ENCODE measurements at regions not wholly inside any gene's neighbourhood (a gene's known extent, or its start where the extent isn't known, plus 50 kb on each side); places are given as distances from the start of the nearest gene placed in this dataset.

DNA sequence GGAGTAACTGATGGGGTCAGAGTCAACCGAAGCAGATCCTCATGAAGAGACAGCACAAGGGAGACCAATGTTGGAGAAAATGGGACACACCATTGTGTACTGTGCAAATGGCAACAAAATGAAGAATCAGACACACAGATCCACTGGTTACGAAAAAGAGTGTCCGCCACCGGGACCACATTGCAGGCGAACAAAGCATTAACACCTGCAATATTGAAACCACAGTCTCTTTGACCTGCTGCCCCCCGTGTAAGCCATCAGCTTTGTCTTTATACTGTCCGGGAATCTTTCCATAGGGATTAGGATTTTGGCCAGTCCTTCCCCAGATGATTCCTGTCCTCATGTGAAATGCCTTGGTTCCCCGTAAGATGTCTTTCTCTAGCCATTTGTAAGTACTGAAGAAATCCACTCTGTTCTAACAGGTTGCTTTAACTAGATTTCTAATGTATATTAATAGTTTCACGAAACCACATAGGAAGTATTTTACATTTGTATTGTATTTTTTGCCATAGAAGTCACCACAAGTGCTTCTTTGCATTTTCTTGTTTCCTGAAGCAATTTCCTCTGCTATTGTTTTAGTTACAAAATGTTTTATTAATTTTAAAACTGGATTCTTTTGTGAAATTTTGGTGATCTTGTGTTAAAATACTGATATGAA is 140.8 kb upstream of the NFE2L3 start:
- no peak for DNase-seq

DNA sequence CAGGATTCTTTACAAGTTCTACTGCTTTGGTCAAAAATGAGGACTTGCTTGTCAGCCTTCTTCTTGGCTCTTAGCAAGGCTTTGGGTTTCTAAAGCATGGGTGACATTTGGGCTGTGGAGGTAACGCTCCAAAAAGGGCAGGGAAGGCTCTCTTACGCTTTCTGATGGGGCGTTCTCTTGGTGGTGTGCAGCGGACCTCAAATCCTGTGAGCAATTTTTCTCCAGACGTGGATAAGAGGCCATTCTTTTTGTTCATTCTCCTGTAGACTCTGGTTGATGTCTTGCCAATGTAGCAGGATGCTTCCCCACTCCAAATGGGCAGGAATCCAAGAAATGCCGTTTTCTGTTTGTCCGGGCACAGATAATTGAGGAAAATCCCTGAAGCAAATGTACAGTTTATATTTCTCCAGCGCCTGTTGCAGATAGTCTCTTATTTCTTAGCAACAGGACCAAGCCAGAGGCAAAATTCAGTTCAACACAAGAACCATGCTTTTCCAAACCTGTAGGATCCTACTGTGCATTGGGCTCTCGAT is 138.4 kb upstream of the NFE2L3 start:
- DNase-seq = no peak

DNA sequence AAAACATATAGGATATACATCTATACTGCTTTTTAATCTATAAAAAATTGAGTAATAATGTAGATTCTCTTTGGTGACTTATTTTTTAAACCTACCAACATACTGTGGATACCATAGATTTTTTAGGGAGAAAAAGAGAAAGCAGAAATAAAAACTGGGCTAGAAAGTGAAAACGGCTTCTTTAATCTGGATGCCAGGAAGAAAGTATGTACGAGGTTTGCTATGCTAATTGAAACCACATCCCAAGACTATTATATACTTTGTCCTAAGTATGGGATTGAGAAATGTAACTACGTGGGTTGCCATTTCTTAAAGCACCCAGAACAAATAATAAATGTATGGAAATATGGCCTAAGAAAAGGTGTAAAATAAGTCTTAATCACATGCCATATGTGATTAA is 129.0 kb upstream of the NFE2L3 start:
- no peak for DNase-seq

DNA sequence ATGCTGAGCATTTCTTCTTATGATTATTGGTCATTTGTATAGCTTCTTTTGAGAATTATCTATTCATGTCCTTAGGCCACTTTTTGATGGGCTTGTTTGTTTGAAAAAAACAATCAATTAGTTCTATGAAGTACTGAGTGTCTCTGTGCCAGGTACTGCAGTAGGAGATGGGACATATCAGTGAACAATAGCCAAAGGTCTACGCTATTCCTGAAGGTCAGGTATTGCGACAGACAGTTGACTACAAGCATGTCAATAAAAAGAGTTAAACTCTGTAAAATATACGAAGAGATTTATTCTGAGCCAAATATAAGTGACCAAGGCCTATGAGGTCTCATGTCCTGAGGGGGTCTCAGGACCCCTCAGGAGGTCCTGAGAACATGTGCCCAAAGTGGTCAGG is 122.1 kb upstream of the NFE2L3 start:
- no peak for DNase-seq

DNA sequence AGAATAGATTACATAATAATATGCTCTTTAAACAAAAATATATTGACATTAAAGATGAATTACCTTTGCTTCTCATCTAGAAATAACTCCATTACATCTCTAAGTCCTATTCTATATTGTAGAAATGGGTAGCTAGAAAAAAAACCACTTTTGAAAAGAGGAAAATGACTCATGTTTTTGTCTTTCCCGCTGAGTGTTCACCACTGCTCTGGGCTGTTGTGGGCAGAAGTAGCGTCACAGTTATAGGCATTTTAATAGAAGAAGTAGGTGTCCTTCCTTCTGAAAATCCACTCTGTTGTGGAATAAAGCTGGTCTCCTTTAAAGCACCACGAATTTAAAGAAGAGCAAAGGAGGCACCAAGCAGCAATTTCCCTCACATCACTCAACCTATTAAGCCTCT is 117.6 kb upstream of the NFE2L3 start:
- peak; percentile 47 to 76 (median 58) for DNase-seq

DNA sequence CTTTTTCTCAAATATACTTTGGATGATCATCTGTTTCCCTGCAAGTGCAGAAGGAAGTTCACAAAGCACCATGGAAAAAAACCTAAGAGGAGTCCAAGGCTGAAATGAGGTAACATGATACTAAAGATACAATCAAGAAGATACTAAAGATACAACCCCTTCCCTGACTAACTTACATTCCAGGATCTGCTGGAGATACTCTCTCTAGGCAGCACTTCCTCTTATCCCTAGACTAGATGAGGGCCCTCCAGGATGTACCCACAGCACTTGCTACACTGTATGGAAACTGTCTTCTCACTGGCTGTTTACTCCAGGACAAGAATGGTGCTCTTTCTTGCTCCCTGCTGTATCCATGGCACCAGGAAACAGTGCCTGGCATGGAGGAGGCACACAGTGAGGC is 116.4 kb upstream of the NFE2L3 start:
- DNase-seq = peak in 3 of 4 experiments; percentile 16 to 23 (median 18)

DNA sequence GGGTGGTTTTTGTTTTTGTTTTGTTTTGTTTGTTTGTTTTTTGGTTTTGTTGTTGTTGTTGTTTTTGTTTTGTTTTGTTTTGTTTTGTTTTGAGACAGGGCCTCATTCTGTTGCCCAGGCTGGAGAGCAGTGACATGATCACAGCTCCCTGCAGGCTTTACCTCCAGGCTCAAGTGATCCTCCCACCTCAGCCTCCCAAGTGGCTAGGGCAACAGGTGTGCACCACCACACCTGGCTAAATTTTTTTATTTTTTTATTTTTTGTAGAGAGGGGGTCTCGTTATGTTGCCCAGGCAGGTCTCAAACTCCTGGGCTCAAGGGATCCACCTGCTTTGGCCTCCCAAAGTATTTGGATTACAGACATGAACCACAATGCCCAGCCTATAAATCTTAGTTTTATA is 115.9 kb upstream of the NFE2L3 start:
- DNase-seq = no peak

DNA sequence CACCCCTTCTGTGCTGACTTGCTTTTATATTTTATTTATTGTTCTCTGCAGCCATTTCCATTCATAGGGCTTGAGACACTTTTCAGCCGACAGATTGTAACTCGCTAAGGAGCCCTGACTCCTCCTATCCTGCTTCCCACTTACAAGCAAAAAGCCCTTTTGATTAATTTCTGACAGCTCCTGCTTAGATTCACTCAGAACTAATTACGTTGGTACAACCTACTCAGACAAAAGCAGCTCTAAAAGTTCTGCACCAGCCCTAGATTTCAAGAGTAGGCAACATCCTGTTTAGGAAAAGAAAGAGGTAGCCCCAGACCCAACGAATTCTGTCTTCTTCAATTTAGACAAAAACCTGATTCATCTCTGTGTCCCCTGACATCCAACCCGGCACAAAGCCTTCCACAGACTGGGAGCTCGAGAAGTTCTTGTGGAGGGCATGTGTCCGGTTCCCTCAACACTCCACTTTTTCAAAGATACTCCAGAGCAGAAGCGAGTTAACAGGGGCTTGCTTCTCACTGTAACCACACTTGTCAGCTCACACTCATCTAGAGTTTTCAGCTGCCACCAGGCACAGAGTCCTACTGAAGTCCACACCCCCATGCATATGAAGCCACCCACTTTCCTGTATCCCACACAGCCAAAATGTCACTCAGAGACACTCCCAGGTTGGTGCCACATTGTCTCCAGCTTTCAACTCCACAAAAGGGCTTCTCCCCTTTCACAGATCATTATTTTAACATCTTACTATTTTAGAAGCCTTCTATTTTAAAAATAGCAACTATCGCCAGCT is 113.6 kb upstream of the NFE2L3 start:
- DNase-seq = peak in 2 of 4 experiments; percentile 18 to 25

DNA sequence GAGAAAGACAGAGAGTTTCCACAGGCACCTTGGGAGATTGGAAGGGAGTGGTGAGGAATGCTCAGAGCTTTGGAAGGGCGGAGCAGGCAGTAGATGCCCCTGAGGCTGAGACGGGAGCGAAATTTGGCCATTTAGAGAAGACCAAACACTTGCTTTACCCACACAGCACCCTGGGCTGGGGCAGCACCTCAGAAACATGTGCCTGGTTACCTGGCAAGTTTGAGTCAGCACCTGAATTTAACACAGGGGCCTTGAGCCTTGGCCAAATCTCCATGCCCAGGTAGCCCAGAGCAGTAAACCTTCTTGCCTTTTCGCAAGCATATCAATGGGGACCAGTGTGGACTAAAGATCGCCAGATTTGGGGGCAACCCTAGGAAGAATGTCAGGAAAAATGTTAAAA is 111.9 kb upstream of the NFE2L3 start:
- DNase-seq = no peak

DNA sequence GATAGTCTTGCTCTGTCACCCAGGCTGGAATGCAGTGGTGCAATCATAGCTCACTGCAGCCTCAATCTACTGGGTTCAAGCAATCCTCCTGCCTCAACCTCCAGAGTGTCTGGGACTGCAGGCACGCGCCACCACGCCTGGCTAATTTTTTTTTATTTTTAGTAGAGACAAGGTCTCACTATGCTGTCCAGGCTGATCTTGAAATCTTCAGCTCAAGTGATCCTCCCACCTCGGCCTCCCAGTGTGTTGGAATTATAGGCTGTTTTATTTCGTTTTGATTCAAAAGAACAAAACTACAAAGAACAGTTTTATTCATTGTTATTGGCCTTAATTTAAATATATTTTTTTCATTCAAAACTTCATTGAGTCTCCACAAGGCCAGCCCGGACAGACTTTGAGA is 109.8 kb upstream of the NFE2L3 start:
- DNase-seq = no peak

DNA sequence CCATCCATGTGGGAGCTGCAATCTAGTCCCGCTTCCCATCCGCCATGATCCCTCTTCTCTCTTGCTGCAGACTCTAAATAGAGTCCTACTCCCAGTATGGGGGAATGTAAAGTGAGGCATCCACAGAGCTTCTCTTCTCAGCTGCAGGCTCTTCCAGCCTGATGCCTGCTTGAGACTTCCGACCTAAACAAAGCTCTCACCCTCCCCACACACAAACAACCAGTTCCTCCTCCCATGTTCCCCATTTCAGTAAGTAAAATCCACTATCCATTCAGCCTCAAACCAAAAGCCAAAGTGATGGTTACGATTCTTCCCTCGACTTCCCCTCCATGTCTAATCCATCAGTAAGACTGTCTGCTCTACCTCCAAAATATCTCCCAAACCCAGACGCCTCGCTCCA is 108.2 kb upstream of the NFE2L3 start:
- DNase-seq = peak; percentile 36 to 58 (median 55)

DNA sequence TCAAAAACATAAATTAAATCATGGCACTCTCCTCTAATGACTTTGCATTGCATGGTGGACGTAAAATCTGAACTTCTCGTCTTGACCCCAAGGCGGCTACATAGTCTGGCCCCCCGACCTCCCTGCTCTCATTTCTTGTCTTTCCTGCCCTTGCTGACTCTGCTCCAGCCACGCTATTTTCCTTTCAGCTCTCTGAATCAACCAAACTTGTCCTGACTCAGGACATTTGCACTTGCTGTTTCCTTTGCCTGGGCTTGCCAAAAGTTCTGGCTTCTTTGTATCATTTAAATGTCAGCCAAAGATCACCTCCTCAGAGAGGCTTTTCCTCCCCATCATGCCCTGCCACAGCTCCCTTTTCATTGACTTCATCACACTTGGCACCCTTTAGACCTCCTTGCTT is 107.7 kb upstream of the NFE2L3 start:
- DNase-seq = no peak

DNA sequence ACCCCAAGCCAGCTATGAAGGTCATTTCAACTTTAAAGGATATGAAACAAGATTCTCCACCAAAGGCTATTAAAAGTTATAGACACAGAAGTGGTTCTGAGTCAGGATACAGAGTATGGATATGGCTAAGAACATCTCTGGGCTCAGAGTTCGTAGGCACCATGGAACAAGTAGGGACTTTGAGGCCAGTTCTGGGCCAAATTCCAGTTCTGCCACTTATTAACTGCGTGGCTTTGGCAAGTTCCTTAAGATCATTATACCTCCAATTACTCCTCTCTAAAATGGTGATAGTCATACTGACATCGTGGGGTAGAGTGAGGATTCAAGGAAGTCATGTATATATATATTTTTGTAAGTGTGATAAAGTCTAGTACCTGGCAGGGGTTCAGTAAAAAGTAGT is 105.8 kb upstream of the NFE2L3 start:
- DNase-seq = no peak

DNA sequence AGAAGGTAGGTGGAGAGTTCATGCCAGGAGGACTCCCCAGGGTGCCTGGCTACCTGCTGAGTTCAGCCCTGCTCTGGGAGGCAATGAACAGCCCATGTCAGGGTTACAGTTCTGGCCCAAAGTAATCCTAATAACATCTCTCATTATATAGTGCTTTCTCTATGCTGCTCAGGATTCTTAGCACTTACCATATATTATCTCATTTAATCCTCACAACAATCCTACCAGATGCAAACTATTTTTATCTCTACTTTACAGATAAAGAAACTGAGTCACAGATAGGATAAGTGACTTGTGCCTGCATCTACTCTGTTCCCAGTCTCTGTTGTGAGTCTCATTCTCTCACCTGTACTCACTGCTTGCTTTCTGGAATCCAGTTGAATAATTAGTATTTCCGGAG is 105.1 kb upstream of the NFE2L3 start:
- DNase-seq = no peak

DNA sequence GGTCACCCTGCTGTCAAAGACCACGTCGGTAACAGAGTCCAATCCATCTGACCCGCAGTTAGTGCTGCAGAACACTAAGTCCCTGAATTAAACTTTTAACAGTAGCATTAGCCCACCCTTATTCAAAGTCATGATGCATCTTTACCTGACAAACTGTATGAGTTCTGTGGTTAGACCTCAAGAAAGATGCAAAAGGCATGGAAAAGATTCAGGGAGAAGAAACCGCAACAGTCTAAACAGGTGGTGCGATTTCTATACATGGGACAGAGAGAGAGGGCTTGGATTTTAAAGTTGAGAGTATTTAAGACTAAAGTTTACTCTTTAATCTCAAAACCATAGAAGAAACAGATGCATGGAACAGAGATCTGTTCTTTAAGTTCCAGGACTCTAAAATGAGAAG is 103.3 kb upstream of the NFE2L3 start:
- DNase-seq = no peak

DNA sequence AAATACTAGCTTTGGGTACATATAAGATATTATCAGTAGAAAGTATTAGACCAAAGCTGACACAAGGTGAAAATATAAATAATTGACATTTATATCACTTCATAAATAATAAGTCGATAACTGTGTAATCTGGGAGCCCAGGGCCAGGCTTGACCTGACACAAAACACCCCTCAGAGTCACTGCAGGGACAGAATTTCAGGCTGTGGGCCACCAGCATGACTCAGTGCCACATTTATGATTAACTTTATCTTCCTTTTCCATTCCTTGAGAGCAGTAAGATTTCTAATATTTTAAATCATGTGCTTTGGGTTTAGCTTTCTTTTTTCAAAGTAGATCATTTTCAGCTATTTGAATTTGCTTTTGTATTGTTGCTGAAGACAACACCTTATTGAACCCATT is 102.9 kb upstream of the NFE2L3 start:
- DNase-seq = no peak

DNA sequence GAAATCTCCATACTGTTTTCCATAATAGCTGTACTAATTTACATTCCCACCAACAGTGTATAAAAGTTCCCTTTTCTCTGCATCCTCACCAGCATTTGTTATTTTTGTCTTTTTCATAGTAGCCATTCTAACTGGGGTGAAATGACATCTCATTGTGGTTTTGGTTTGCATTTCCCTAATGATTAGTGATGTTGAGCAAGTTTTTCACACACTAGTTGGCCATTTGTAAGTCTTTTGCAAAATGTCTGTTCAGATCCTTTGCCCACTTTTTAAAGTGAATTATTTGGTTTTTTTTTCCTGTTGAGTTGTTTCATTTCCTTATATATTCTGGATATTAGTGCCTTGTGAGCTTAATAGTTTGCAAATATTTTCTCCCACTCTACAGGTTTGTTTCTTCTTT is 101.0 kb upstream of the NFE2L3 start:
- peak in 1 of 4 experiments; percentile 37 for DNase-seq

DNA sequence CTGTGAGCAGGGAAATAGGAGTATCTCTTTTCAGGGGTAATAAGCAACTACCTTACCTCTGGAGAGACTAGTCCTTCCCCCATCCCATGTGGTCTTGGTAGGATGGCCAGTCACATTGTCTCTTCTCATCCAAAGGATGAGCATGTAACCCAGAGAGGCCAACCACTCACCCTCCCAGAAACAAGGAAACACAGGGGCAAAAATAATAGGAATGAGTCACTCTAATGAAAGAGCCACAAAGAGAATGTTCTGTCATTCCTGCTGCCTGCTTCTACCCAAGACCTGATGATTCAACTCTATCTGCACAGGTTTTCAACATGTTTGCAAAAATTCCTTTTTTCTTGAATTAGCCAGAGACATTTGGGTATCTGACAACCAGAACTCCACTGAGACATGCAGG is 99.3 kb upstream of the NFE2L3 start:
- DNase-seq = peak in 2 of 4 experiments; percentile 14 to 16

DNA sequence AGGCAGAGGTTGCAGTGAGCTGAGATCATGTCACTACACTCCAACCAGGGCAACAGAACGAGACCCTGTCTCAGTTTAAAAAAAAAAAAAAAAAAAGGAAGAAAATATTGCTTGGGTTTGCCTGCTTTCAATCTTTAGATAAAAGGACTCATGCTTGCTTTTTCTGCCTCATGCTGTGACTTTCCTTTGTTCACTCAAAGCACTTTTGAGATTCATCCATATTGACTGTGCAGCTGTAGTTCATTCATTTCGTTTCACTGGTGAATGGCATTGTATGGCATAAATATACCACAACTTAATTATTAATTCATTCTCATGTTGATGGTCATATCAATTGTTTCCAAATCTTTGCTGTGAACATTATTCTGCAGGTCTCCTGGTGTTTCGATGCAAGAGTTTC is 97.6 kb upstream of the NFE2L3 start:
- DNase-seq = no peak

DNA sequence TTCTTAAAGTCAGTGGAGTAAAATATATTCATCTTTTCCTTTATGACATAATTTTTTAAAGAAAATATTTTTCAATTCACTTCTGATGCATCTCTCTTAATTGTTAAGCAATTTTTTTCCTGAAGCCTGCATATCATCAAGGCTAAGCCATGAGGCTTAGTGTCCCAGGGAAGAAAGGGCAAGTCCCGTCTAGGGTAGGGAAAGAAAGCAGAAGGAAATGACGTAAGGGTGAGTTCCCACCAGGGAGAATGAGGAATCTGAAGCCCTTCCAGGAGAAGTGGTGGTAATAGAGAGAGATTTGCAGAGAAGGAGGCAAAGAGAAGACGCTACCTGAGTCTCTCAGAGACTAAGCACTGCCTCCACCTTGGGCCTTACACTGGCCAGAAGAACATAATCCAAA is 96.8 kb upstream of the NFE2L3 start:
- peak; percentile 6 to 50 (median 40) for DNase-seq

DNA sequence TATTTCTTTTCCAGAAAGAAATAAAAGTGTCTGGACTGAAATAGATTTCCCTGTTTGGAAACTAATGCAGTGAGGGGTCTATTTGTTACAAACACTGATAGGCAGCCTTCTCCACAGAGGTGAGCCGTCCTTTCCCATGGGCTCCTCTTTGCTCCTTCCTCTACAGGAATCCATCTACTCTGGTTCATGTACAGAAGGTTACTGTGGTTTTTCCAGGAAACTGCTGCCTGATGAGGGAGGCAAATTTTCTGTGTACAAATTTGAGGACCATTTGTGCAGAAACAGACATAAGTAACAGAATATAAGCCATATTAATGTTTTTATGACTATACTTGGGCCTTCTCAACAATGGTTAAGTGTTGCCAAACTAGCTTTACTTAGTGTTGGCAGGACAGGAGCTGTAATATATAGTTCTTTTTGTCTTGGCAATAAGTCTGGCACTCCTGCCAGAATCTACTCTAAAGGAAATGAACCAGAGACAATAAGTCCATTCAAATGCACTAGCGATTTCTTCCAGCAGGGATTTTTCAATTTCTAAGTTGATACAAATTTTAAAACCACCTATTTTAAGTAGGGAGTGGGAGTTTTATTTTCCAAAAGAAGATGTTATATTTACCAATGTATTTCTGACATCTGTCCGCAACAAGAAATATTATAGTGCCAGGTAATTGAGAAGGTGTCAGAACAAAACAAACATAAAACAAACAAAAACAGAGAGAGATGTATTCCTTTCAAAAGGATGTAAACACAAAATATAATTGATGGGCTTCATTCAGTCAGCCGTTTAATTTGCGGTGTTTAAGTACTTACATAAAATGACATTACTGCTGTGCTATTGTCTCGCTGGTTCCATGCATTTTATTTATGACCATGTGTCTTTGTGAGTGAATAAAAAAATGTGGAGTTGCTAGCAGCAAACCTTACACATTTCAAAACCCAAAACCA is 91.0 kb upstream of the NFE2L3 start:
- DNase-seq = no peak

DNA sequence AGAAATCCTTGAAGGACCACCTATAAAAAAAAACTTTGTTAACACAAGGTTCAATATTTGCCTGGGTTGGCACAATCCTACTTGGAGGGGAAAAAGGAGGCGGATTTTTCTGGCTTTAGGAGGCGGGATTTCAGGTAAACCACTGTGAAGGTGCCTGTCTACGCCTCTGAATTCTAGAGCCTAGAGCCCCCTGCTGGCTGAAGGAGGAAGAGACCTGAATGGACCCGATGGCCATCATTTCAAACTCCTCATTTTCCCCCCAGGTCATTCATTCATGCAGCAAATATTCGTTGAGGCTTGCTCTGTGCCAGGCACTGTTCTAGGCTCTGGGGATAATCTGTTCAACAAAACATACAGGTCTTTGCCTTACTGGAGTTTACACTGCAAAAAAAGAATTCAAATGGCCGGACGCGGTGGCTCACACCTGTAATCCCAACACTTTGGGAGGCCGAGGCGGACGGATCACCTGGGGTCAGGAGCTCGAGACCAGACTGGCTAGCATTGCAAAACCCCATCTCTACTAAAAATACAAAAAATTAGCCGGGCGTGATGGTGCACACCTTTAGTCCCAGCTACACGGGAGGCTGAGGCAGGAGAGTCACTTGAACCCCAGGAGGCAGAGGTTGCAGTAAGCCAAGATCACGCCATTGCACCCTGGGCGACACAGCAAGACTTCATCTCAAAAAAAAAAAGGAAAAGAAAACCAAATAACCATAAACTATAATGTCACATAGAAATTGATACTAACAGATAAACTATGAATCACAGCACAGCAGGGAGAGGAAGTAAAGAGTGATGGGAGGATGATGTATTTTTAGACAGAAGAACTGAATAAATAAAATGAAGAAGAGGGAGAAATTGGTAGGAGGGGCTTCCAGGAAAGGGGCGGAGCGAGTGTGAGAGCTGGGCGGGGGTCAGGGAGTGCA is 90.1 kb upstream of the NFE2L3 start:
- peak; percentile 63 to 81 (median 76) for DNase-seq

All from suppressor macrophage (primary cell).